MCF 10A (cell line): ENCODE measurements at regions not wholly inside any gene's neighbourhood (a gene's known extent, or its start where the extent isn't known, plus 50 kb on each side); places are given as distances from the start of the nearest gene placed in this dataset.

Experiments
- BruUV-seq: library from RNA; stranded (reverse); fragments of 400-500 nt; replicated peaks from 2 replicates; lab custom pipeline; 2021; lab: Mats Ljungman, UMichigan
- CTCF ChIA-PET: fragments of 300-600 bp; sonication (Branson Sonifier 250); formaldehyde crosslinking; extraction: SDS; loops from one replicate; lab custom pipeline; 2021; ENCODE audit warnings: antibody characterized with exemption, inconsistent platforms; lab: Yijun Ruan, JAX
- POLR2A ChIA-PET: fragments of 300-600, 350-650 bp; sonication (Branson Sonifier 250); formaldehyde crosslinking; extraction: SDS; loops from one replicate; lab custom pipeline; 2020; ENCODE audit warnings: antibody characterized with exemption, inconsistent platforms; lab: Yijun Ruan, JAX
- DNase-seq: peaks from one replicate; pipeline ENCODE4 v3.0.0-alpha.2; 2018; ENCODE audit not compliant: unreplicated experiment
- H3K27ac Mint-ChIP-seq: one replicate; pipeline ENCODE4 v1.8.0; 2022; ENCODE audit warnings: mild to moderate bottlenecking, low read depth, mixed read lengths; ENCODE audit not compliant: unreplicated experiment
- H3K27me3 Mint-ChIP-seq: one replicate; pipeline ENCODE4 v1.8.0; 2022; ENCODE audit warnings: mixed read lengths; ENCODE audit not compliant: insufficient read depth, unreplicated experiment
- H3K36me3 Mint-ChIP-seq: one replicate; pipeline ENCODE4 v1.8.0; 2022; ENCODE audit warnings: mild to moderate bottlenecking, moderate library complexity, mixed read lengths; ENCODE audit not compliant: insufficient read depth, unreplicated experiment
- H3K4me1 Mint-ChIP-seq: one replicate; pipeline ENCODE4 v1.8.0; 2022; ENCODE audit warnings: mixed read lengths; ENCODE audit not compliant: insufficient read depth, unreplicated experiment
- H3K4me3 Mint-ChIP-seq: one replicate; pipeline ENCODE4 v1.8.0; 2022; ENCODE audit warnings: mild to moderate bottlenecking, moderate library complexity, mixed read lengths; ENCODE audit not compliant: unreplicated experiment
- H3K9me3 Mint-ChIP-seq: one replicate; pipeline ENCODE4 v1.8.0; 2022; ENCODE audit warnings: mixed read lengths; ENCODE audit not compliant: unreplicated experiment
- CTCF ChIP-seq: fragments of 200-600 bp; IDR thresholded peaks from one replicate; pipeline ENCODE4 v1.8.0; 2022; ENCODE audit warnings: antibody characterized with exemption, mild to moderate bottlenecking; ENCODE audit not compliant: unreplicated experiment
- intact Hi-C: fragments of 100-400 bp; cut with micrococcal nuclease; formaldehyde crosslinking; loops from 2 replicates; pipeline ENCODE4 v1.14.1; 2022

GRCh38 chr5:27742805-27743204, 704.4 kb upstream of the CDH9 start:
- no TSS peak for BruUV-seq

GRCh38 chr5:27734838-27735237, 696.5 kb upstream of the CDH9 start:
- intact Hi-C loops, result no loop called here
- H3K4me1 Mint-ChIP-seq, result no peaks in the 10 kb centered on the region
- DNase-seq, result no peak
- ChIA-PET CTCF (interaction anchor here (0.8 kb wide), 1 partner anchor 851 kb away, joined by 4 read pairs; no protein-coding TSS in a partner anchor), POLR2A (no interaction called here)
- no peaks in the 10 kb centered on the region for H3K36me3 Mint-ChIP-seq
- no peak for TF ChIP-seq CTCF
- no peak overlapping the region for H3K4me3 Mint-ChIP-seq
- H3K27me3 Mint-ChIP-seq, result no peaks in the 10 kb centered on the region
- H3K27ac Mint-ChIP-seq, result no peak overlapping the region
- no TSS peak for BruUV-seq
- no peaks in the 10 kb centered on the region for H3K9me3 Mint-ChIP-seq

More at GRCh38 chr5:27742805-27743204, 704.4 kb upstream of the CDH9 start:
- CTCF ChIA-PET, result interaction anchor here (0.6 kb wide), 1 partner anchor 9 kb away, joined by 4 read pairs; no protein-coding TSS in a partner anchor
- Mint-ChIP-seq H3K36me3 (peaks cover 5% of the 10 kb centered on the region), H3K4me1 (no peaks in the 10 kb centered on the region), H3K27ac (no peak overlapping the region), H3K27me3 (no peaks in the 10 kb centered on the region), H3K9me3 (no peaks in the 10 kb centered on the region), H3K4me3 (no peak overlapping the region)
- POLR2A ChIA-PET, result no interaction called here
- DNase-seq, result no peak
- TF ChIP-seq CTCF, result no peak
- intact Hi-C loops, result no loop called here

- ChIA-PET CTCF (no interaction called here), POLR2A (no interaction called here)
- Mint-ChIP-seq H3K27ac (no peak overlapping the region), H3K4me3 (no peak overlapping the region), H3K27me3 (no peaks in the 10 kb centered on the region), H3K9me3 (no peaks in the 10 kb centered on the region), H3K4me1 (no peaks in the 10 kb centered on the region), H3K36me3 (no peaks in the 10 kb centered on the region)
- intact Hi-C loops, result no loop called here
- TF ChIP-seq CTCF, result no peak
- no peak for DNase-seq
- no TSS peak for BruUV-seq
Observed at GRCh38 chr5:27733237-27733636, 694.9 kb upstream of the CDH9 start.

DNA sequence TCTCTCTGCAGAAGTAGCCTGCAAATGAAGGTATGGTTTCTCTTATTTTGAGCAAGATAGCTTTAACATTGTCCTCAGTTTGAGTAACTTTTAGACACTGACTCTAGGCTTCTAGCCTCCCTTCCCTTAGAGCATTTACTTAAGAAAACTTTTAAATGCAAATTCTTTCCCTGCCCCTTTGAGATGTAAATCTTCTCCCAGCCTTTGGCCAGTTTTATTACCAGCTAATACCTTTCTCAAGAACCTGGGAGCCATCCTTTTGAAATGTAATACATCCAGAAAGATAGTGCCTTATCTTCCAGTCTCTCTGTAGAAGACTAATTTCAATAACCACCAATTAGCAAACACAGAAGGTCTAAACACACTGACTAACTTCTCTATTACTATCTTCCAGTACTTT, 688.9 kb upstream of the CDH9 start:
- CTCF ChIA-PET, result no interaction called here

More for the DNA sequence above, 688.9 kb upstream of the CDH9 start:
- Mint-ChIP-seq H3K4me1 (no peaks in the 10 kb centered on the region), H3K9me3 (no peaks in the 10 kb centered on the region), H3K4me3 (no peak overlapping the region), H3K27me3 (no peaks in the 10 kb centered on the region), H3K27ac (no peak overlapping the region), H3K36me3 (no peaks in the 10 kb centered on the region)
- POLR2A ChIA-PET, result no interaction called here
- DNase-seq, result no peak
- TF ChIP-seq CTCF, result no peak
- no TSS peak for BruUV-seq
- intact Hi-C loops, result no loop called here
